Stimulated activated CD4-positive, alpha-beta T cell treated with anti-CD3 and anti-CD28 coated beads, TNF-alpha, amount 100 ng/mL, for 24 hours (primary cell): ENCODE measurements at regions not wholly inside any gene's neighbourhood (a gene's known extent, or its start where the extent isn't known, plus 50 kb on each side); places are given as distances from the start of the nearest gene placed in this dataset.
"Not testable (repeated sequence)": the region's sequence is repeated elsewhere in the genome, so short reads cannot be mapped to it uniquely, and the experiment has no call there.

Experiments used
- DNase-seq, 3 experiments: peaks; one replicate each; pipeline ENCODE4 v3.0.0-alpha.2; 2020; ENCODE audit warnings: low read depth in 3 of 3

DNA sequence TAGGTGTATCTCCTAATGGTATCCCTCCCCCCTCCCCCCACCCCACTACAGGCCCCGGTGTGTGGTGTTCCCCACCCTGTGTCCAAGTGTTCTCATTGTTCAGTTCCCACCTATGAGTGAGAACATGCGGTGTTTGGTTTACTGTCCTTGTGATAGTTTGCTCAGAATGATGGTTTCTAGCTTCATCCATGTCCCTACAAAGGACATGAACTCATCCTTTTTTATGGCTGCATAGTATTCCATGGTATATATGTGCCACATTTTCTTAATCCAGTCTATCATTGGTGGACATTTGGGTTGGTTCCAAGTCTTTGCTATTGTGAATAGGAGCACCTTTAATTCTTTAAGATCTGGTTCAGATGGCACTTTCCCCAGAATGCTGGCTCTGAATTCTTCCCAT lies 58.5 kb upstream of the PTGFRN start:
- DNase-seq, result not testable (repeated sequence)

- no peak for DNase-seq
Measured at GRCh38 chr1:116851846-116852245, 57.9 kb upstream of the PTGFRN start.

GRCh38 chr1:116852367-116852766 lies 57.3 kb upstream of the PTGFRN start:
- no peak for DNase-seq

GRCh38 chr1:116852910-116853309 lies 56.8 kb upstream of the PTGFRN start:
- no peak for DNase-seq

- no peak for DNase-seq
Measured at GRCh38 chr1:116853680-116854402, 55.9 kb upstream of the PTGFRN start.

DNA sequence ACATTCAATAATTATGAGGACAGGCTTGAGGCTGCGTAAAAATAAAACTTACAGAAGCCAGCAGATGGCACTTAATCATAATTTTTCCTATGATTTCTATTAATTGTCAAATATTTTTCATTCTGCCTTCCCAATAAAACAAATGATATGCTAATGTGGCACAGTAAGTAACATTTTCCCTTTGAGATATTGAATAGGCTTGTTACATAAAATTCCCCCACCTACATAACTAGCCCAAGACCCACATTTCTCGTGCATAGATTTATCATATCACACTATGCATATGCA lies 55.4 kb upstream of the PTGFRN start:
- no peak for DNase-seq

DNA sequence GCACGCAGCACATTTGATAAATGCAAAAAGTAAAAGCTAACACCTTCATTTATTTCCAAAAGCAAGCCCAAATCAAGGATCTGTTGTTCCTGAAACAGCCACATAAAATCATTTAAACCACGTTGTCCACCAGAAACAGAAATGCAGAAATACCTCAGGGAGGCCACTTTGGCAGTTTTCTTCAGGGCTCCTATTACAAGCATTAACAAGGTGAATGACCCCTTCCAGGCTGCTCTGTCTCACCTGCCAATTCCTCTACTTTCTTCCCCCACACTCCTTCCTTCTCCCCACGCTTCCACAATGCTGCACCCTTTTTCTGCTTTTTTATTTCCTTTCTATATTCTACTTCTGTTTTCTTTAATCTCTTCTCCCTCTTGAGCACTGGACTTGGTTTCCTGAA lies 55.0 kb upstream of the PTGFRN start:
- no peak for DNase-seq

DNA sequence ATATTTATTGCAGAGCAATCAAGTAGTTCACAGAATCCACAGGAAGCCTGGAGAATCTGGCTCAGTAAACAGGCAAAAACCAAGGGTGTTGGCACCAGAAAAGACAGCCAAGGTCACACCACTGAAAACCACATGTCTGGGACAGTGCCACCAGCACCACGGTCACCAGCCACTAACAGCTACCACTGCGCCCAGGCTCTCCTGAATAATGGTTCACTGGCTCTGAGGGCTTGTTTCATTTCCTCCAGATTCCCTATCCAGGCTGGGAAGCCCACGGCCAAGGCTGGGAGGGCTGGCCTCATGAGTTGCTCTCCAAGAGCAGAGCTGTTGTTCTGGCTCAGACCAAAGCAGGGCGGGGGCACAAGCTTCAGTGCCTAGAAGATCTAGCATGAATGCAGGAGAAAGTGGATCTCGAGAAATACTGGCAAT lies 54.5 kb upstream of the PTGFRN start:
- no peak for DNase-seq

DNA sequence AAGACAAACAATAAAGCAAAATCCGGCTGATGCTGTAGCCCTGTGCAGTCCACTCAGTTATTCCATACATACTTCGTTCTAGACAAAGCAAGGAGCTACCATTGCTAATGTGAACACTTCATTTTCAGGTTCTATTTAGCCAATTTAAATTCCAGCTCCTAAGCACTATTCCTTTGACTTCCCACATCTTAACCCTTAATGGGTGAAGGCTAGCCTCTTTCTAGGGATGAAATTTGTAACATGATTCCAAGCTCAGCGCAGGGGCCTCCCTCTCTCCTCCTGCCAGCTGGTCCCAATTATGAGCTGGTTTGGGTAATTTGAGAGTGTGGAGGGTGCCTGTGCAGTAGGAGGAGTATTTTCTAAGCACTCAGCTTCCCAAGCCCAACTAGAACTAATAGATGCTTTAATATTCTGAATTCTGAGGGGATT lies 53.9 kb upstream of the PTGFRN start:
- DNase-seq, result no peak

GRCh38 chr1:116856312-116856711 lies 53.4 kb upstream of the PTGFRN start:
- no peak for DNase-seq

DNA sequence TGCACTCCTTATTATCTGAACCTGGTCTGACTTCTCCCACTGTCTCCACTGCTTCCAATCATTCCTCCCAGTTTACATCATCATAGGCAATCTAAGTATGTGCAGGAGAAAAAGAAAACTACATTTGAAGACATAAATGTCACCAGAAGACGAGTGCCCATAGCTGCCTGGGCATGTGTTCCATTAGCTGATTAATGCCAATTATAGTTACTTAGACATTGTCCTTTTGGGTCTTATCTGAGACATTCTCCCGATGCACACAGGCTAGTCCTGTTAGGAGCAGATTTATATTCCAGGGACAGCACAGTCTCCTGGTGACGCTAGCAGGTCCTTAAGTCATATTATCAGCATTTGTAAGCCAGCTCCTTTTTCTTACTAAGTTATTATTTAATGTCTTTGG lies 52.6 kb upstream of the PTGFRN start:
- no peak for DNase-seq
